Natural killer cell (primary cell): ENCODE measurements at regions not wholly inside any gene's neighbourhood (a gene's known extent, or its start where the extent isn't known, plus 50 kb on each side); places are given as distances from the start of the nearest gene placed in this dataset.

Experiments
- ATAC-seq, 3 donors: fragments of 150-1000 bp in 2 of 3; fragments of 200-7000 bp in 1 of 3; cut with Tn5 transposase; 1 replicate in 1 of 3; 2 replicates in 2 of 3; pipeline ENCODE4 v1.10.0; 2021; ENCODE audit warnings: mild to moderate bottlenecking in 2 of 3, moderate library complexity in 2 of 3
- DNase-seq, 2 donors: peaks; one replicate each; pipeline versions ENCODE4 v3.0.0 to v3.0.0-alpha.2; 2013 to 2021; ENCODE audit warnings: mixed read lengths in 1 of 2
- H3K27ac ChIP-seq: one replicate; pipeline ENCODE4 v1.5.1; 2013; ENCODE audit warnings: mild to moderate bottlenecking, low read length
- H3K27me3 ChIP-seq: one replicate; pipeline ENCODE4 v1.6.1; 2013; ENCODE audit warnings: low read length; ENCODE audit not compliant: control insufficient read depth, insufficient read depth
- H3K36me3 ChIP-seq: one replicate; pipeline ENCODE4 v1.6.1; 2013; ENCODE audit warnings: low read length; ENCODE audit not compliant: control insufficient read depth, insufficient read depth
- H3K4me1 ChIP-seq: one replicate; pipeline ENCODE4 v1.6.1; 2013; ENCODE audit warnings: low read length; ENCODE audit not compliant: control insufficient read depth, insufficient read depth
- H3K4me3 ChIP-seq: one replicate; pipeline ENCODE4 v1.5.1; 2013; ENCODE audit warnings: low read length
- H3K9me3 ChIP-seq: one replicate; pipeline ENCODE4 v1.6.1; 2013; ENCODE audit warnings: low read length; ENCODE audit not compliant: control insufficient read depth, insufficient read depth
- H3K27ac Mint-ChIP-seq, 2 donors: one replicate each; pipeline ENCODE4 v1.8.0; 2022; ENCODE audit warnings: mild to moderate bottlenecking in 2 of 2, mixed read lengths in 2 of 2, moderate library complexity in 1 of 2
- H3K27me3 Mint-ChIP-seq, 2 donors: one replicate each; pipeline ENCODE4 v1.8.0; 2022; ENCODE audit warnings: low read depth in 2 of 2, mixed read lengths in 2 of 2
- H3K36me3 Mint-ChIP-seq: one replicate; pipeline ENCODE4 v1.8.0; 2022; ENCODE audit warnings: mixed read lengths
- H3K4me1 Mint-ChIP-seq, 2 donors: one replicate each; pipeline ENCODE4 v1.8.0; 2022; ENCODE audit warnings: mixed read lengths in 2 of 2
- H3K4me3 Mint-ChIP-seq: one replicate; pipeline ENCODE4 v1.8.0; 2022; ENCODE audit warnings: mild to moderate bottlenecking, moderate library complexity, mixed read lengths
- H3K9me3 Mint-ChIP-seq, 2 donors: one replicate each; pipeline ENCODE4 v1.8.0; 2022; ENCODE audit warnings: mixed read lengths in 2 of 2
- whole genome bisulfite sequencing: methylation state at CpG from one replicate; pipeline ENCODE4 v1.1.7; 2013; ENCODE audit warnings: missing lambda C conversion rate; ENCODE audit not compliant: insufficient coverage; 5-methylcytosine and 5-hydroxymethylcytosine counted together
- intact Hi-C: fragments of 100-400 bp; cut with micrococcal nuclease; formaldehyde crosslinking; loops from one replicate; pipeline ENCODE4 v1.14.2; 2022
- TF ChIP-seq, protein P1 (sequence below): fragments of 200-600 bp; IDR thresholded peaks from one replicate; pipeline ENCODE4 v1.8.0; 2022; ENCODE audit warnings: antibody characterized with exemption

DNA sequence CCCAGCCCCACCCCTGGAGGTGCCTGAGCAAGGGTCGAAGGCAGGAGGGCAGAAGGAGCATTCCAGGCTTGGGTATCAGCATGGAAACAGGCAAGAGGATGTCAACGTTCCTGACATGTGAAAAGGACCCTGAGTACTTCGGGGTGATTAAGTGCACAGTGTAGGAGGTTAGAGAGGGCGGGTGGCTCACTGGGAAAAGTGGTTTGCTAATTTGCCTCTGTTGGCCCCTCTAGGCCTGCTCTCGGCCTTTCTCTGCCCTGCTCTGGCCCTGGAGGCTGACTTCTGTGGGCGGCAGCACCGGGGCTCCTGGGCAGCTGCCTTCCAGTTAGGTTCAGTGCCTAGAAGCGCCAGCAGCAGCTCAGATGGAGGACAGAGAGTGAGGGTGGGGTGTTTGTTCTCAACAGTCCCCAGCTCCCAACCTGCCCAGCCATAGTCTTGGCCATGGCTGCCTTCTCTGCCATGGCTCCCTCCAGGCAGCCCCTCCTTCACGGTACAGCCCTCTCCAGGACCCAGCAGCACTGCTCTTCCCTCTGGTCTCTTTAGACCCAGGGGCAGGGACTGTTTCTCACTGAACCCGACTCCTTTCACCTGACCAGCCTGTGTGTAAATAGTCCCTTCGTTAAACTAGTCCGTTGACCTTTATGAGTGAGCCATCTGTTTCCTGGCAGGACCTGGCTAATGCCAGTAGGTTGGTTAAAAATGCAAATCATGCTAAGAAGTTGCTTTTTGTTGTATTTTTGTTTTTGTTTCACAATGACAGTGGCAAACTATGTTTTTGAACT is 107.1 kb upstream of the TPM1 start:
- no peaks in the 10 kb centered on the region for H3K36me3 Mint-ChIP-seq
- no peak overlapping the region for H3K27ac Mint-ChIP-seq
- intact Hi-C loops, result no loop called here
- no peaks in the 10 kb centered on the region for H3K4me1 Mint-ChIP-seq
- H3K9me3 Mint-ChIP-seq, result no peaks in the 10 kb centered on the region
- Histone ChIP-seq H3K4me3 (no peak overlapping the region), H3K4me1 (no peaks in the 10 kb centered on the region), H3K27me3 (peaks cover 3% of the 10 kb centered on the region), H3K36me3 (no peaks in the 10 kb centered on the region), H3K27ac (no peak overlapping the region), H3K9me3 (no peaks in the 10 kb centered on the region)
- TF ChIP-seq, protein P1, sequence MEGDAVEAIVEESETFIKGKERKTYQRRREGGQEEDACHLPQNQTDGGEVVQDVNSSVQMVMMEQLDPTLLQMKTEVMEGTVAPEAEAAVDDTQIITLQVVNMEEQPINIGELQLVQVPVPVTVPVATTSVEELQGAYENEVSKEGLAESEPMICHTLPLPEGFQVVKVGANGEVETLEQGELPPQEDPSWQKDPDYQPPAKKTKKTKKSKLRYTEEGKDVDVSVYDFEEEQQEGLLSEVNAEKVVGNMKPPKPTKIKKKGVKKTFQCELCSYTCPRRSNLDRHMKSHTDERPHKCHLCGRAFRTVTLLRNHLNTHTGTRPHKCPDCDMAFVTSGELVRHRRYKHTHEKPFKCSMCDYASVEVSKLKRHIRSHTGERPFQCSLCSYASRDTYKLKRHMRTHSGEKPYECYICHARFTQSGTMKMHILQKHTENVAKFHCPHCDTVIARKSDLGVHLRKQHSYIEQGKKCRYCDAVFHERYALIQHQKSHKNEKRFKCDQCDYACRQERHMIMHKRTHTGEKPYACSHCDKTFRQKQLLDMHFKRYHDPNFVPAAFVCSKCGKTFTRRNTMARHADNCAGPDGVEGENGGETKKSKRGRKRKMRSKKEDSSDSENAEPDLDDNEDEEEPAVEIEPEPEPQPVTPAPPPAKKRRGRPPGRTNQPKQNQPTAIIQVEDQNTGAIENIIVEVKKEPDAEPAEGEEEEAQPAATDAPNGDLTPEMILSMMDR, result no peak
- H3K4me3 Mint-ChIP-seq, result no peak overlapping the region
- 68% methylated on average over 12 of the region's 12 CpGs for WGBS
- peaks cover 24 to 55% of the 10 kb centered on the region in 2 donors for H3K27me3 Mint-ChIP-seq
- ATAC-seq (no peak), DNase-seq (no peak)

- TF ChIP-seq, protein P1, result no peak
- Histone ChIP-seq H3K36me3 (no peaks in the 10 kb centered on the region), H3K4me3 (no peak overlapping the region), H3K4me1 (no peaks in the 10 kb centered on the region), H3K9me3 (no peaks in the 10 kb centered on the region), H3K27me3 (no peaks in the 10 kb centered on the region), H3K27ac (no peak overlapping the region)
- no peak for DNase-seq
- Mint-ChIP-seq H3K27me3 (peaks cover 32 to 66% of the 10 kb centered on the region in 2 donors), H3K4me1 (no peaks in the 10 kb centered on the region), H3K27ac (no peak overlapping the region), H3K9me3 (no peaks in the 10 kb centered on the region), H3K36me3 (no peaks in the 10 kb centered on the region), H3K4me3 (no peak overlapping the region)
- 91% methylated on average over 3 of the region's 3 CpGs for WGBS
- no peak for ATAC-seq
- intact Hi-C loops, result no loop called here
These were observed 103.7 kb upstream of the TPM1 start for GRCh38 chr15:62938825-62939224.

DNA sequence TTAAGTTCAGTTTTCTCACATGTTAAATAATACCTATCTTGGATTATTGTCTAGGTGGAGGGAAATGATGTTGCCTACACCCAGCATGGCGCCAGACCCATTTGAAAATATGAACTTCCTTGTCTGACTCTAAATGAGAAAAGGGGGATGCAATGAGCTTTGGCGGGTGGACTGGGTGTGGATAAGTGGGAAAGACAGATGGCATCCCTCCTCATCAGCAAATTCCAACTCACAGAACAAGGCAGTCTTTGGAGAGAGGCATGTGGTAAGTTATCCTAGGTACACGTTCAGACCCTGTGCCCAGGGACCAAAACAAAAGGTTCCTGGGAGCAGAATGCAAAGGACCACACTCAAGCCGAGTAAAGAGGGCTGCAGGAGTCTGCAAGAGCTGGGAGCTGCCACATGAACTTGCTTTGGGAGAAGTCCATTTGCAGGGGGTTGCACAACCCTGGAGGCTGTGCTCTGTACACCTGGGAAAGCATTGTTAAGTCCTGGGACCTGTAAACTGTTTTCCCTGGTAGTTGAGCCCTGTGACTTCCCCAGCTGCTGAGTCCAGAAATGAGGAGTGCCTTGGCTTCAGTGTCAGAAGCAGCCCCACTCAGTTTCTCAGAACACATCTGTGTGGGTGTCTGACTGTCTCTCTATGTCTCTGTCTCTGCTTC is 102.3 kb upstream of the TPM1 start:
- no peak overlapping the region for H3K27ac ChIP-seq
- DNase-seq, result no peak
- 74% methylated on average over 3 of the region's 4 CpGs for WGBS
- no peak for ATAC-seq
- H3K4me3 ChIP-seq, result no peak overlapping the region
- no peaks in the 10 kb centered on the region for H3K27me3 ChIP-seq
- H3K36me3 ChIP-seq, result no peaks in the 10 kb centered on the region
- Mint-ChIP-seq H3K27me3 (peaks cover 31 to 54% of the 10 kb centered on the region in 2 donors), H3K27ac (no peak overlapping the region), H3K9me3 (no peaks in the 10 kb centered on the region), H3K4me3 (no peak overlapping the region), H3K4me1 (no peaks in the 10 kb centered on the region), H3K36me3 (no peaks in the 10 kb centered on the region)
- intact Hi-C loops, result no loop called here
- no peaks in the 10 kb centered on the region for H3K4me1 ChIP-seq
- TF ChIP-seq, protein P1, result no peak
- no peaks in the 10 kb centered on the region for H3K9me3 ChIP-seq
